ENCODE measurements at regions not wholly inside any gene's neighbourhood (a gene's known extent, or its start where the extent isn't known, plus 50 kb on each side); places are given as distances from the start of the nearest gene placed in this dataset.

DNA sequence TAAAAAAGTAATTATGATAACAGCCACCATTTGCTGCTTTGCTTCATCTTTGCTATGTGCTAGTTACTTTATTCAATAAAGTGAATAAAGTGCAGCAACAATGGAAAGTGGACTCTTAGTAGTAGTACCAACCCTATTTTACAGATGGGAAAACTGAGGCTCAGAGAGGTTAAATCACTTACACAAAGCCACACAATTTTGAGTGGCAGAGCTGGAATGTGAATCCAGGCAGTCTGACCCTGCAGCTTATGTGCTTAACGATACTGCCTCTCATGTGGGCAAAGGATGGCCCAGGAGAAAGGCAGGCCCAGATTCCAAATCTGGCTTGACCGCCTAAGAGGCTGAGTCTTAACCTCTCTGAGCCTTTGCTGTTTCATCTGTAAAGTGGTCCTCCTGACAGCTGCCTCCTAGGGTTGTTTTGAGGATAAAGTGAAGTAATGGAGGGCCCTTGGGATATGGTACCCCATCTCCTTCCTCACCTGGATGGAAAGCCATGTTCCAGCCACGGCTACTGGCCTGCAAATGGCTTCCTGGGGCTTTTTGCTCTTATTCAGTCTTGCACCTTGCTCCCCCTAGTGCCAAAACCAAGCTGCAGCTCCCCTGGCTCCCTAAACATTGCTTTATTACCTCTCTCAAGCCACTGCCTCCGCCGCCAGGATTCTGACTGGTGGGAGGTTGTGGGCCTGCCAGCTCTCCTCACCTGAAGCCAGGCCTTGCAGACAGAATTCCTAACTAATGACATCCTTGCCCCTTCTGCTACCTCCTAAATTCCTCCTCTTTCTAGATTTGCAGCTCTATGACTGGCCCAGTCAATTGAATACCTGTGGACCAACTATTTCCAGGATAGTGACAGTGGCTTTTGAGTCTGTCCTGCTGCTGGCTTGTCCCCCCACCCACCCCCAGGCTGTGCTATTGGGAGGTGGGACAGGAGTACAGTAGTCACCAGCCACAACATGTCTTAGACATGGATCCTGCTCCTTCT, 283.3 kb upstream of the PWP1 start:
- peak; percentile 27 for DNase-seq (ENCODE audit: low read depth)

DNA sequence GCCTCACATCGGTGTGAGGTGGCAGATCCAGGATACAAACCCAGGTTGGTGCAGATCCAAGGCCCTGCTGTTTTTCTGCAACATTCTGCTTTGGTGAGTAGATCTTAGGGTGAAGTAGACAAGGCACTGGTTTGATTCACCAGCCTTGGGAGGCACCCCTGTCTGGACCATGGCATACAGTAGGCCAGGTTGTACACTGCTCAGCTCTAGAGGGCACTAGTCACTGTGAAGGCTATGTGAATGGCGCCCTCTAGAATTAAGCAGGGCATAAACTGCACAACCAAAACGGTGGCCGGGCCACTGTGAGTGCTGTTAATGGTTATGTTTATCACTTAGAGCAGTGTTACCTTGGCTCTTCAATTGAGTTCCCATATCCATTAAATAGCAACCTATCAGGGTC, 280.6 kb upstream of the PWP1 start:
- no peak for DNase-seq (ENCODE audit: low read depth)

DNA sequence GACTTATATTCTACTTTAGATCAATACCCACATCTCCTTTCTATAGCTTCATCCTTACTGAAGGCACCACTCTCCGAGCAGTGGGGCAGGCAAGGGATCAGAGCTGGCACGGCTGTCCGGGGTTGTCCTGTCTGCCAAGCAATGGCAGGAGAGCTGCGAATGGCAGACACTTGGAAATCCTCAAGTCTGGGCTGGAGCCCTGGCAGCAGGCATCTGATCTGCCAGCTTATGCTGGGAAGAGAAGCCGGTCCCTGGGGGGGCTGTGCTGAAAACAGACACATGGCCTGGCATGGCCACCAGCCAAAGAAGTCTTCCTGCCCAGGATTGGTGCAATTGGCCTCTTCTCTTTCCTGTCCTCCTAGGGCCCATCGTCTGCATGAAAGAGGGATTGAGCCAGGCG, 280.2 kb upstream of the PWP1 start:
- DNase-seq (ENCODE audit: low read depth): no peak

DNA sequence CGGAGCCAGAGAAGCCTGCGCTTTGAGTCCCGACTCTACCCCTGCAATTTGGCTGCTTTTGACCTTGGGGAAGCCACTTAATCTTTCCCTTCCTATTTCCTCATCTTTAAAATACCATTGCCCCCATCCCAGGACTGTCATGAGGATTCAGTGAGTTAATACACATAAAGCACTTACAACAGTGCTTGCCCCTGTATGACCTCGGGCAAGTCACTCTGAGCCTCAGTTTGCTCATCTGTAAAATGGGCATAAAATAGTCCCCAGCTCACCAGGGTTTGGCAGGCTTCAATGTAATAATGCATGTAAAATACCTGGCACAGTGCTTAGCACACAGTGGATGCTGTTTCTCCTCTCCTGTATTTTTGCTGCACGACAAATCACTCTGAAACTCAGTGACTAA, 278.7 kb upstream of the PWP1 start:
- DNase-seq (ENCODE audit: low read depth): no peak

DNA sequence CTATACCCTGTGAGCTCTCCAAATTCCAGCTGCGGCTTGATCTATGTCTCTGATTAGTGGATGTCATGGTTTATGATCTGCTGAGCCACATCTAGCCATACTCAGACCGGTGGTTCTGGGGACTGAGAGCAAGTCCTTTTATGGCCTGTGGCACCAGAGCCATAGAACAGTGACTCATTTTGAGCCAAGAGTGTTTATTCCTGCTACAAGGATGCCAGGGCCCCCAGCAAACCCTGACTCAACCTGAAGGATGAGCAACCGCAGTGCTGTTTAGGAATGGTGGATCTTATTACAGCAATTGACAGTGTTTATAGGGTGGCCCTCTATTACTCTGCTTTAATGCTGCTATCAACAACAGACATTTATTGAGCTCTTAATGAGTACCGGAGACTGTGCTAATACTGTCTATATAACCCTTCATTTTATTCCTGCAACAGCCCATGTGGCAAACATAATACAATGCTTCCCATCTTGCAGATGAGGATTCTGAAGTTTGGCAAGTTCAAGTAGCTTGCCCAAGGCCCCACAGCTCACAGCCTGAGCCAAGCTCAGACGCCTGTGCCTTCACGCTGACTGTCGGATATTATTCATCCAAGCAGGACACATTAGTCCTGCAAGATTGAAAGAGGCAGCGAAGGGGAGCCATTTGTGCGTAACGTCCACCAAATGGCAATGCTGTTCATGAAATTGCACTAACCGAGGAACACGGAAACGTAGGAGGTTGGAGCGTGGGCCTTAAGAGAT, 273.6 kb upstream of the PWP1 start:
- DNase-seq (ENCODE audit: low read depth): no peak

DNA sequence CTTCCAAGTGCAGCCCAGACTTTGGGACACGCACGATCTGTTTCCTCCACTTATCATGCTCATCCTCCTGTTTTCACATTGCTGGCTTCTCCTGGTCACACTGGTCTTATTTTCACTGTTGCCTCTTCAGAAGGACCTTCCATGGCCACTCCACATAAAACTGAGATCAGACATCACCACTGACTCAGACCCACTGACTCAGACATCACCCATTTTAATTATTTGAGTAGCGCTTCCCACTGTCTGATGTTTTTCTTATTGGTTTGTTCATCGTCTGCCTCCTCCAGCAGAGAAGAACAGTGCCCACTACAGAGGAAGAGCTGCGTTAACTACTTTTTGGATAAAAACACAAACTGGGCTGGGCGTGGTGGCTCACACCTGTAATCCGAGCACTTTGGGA, 270.5 kb upstream of the PWP1 start:
- no peak for DNase-seq (ENCODE audit: low read depth)

DNA sequence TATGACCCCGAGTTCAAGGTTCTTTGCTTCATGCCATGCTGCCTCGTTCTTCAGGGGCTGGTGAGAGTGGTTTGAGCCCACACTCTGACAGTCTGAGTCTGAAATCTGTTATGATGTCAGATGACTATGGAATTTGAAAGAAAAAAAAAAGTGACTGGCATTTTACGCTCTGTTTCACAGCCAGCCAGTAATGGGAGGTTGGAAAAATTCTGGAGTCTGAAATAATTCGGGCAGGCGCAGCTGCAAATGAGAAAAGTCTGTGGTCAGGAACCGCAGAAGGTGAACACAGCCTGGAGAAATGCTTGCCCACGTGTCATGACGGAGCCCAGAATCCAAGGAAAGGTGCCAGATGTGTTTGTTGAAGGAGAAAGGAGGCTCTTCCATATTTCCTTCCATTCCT, 269.8 kb upstream of the PWP1 start:
- no peak for DNase-seq (ENCODE audit: low read depth)

DNA sequence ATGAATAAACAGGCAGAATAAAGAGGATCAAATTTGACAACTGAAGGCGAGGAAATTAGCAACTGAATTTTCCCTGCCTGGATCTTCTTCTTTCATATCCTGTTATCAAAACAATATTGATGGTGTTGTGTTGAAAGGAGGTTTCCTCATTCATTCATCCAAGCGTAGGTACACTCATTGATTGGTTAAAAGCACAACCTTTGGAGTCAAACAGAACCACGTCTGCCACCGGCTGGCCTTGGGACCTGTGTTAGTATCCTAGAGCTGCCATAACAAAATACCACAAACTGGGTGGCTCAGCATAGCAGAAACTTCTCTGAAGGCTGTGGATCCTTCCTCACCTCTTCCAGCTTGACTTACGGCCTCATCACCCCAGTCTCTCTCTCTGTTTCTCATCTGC, 268.6 kb upstream of the PWP1 start:
- no peak for DNase-seq (ENCODE audit: low read depth)

DNA sequence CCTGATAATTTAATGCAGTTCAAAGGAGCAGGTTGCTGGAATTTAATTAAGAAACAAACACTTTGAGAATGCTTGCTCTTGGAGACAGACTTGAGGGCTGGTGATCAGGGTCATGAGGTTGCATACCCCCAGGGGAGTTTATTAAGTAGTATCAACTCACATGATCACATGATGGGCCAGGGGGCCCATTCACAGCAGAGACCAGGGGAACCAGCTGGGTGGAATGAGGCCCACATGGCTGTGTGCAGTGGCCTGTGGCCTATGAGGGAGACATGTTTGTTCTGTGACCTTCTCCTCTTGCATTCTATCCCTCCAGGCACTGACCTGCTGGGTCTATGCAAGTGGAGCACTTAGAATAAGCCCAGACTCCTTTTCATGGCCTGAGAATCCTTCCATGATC, 266.6 kb upstream of the PWP1 start:
- DNase-seq (ENCODE audit: low read depth): no peak

DNA sequence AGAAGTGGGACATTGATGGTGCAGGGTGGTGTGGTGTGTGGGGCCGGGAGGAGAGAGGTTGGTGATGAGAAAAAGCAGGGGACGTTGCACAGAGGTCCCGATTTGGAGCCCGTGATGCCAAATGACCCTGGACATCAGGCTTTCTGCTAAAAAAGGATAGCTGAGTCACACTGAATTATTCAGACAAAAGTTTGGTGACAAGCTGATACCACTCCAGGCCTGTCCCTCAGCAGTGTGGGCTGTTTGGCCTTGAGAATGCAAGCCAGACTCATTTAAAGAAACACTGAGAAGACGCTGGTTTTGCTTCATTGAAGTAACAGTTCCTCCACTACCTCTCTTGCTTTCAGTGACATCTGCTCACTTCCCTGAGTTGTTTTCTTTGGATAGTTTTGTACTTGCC, 262.1 kb upstream of the PWP1 start:
- DNase-seq (ENCODE audit: low read depth): no peak

DNA sequence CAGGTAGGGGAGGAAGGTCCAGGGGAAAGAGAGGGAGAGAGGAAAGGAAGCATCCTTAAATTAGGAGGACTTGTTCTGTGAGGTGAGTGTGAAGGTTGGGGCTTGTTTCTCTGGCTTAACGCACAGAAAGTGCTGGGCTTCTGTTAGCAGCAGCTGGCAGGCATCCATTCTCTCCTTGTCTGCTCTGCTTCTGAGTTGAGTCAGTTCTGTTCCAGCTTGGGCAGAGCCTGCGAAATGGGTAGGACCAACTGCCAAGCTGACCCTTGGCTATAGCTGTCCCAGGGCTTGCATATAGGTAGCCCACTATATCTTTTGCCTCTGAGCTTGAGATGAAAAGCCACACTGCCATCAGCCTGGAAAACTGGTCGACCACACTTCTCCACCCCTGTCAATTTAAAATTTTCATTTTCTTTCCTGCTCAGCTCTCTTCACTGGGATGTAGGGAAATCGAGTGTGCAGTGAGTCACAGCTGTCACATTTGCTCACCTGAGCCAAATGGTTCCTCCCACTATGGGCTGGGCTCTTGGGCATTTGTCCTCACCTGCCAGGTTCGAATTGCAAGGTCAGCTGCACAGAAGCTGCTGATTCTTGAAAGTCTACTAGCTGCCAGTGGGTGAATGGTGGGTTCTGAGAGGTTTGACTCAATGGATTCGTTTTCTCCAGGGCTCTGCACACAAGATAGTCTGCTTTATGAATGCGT, 256.4 kb upstream of the PWP1 start:
- DNase-seq (ENCODE audit: low read depth): no peak

DNA sequence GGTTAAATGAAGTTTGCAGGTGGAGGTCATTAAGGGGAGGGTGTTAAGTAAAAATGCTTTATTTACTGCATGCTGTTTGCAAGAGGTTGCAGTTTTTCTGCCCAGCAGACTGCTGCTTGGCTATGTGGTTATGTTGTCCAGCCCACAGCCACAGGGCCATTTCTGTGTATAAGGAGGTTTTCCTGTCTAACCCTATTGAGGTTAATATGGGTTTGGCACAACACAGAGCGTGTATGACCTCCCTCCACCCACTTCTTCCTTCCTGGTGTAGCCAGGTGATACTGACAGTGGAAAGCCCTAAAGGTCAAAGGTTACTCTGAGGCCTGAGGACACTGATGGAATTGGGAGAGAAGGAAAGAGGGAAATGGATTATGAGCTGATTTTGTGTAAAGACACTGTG, 253.7 kb upstream of the PWP1 start:
- no peak for DNase-seq (ENCODE audit: low read depth)

DNA sequence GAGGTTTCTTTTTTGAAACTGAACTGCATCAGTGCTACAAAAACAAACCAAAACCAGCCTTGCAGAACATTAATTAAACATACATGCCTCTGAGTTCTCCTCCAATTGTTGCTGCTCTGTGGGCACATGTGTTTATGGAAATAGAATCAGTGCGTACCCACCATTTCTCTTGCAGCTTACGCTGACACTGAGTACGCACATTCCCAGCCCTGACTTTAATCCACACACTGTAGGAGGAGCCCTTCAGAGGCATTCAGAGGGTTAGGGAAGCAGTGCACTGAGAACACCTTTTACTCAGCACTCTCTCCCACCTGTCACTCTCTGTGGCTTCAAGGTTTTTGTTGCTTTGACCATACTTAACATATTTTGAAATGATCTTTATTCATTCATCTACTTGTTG, 250.5 kb upstream of the PWP1 start:
- no peak for DNase-seq (ENCODE audit: low read depth)

DNA sequence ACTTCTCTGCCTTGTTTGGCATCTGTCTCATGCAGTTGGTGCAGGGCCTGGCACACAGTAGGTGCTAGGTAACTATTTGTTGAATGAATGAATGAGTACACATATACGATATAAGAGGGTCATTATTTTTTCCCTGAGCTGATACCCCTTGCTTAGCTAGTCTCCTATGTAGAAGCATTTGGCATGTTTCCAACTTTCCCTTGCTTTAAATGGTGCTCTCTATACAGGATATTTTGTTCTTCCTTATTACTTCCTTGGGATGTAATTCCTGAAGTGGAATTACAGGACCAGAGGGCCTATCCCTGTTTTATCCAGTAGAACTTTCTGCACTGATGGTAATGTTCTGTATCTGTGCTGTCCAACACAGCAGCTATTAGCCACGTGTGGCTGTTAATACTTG, 250.1 kb upstream of the PWP1 start:
- DNase-seq (ENCODE audit: low read depth): no peak

DNA sequence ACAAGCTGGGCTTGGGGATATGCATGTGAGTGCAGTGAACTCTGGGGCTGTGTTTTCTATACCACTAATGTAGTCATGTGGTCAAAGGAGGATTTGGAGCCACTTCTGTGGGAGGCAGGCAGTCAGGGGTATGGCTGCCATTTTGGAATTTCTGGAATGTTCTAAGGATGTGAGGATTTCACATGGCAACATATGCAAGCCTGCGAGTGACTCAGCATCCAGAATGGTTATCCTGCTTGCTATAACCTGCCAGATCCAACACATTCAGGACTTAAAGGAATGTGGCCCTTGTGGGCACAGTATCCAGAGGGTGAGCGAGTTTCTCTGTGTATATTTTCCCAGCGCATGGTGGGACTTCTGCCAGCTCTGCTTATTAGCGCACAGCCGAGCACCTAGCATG, 249.2 kb upstream of the PWP1 start:
- no peak for DNase-seq (ENCODE audit: low read depth)

DNA sequence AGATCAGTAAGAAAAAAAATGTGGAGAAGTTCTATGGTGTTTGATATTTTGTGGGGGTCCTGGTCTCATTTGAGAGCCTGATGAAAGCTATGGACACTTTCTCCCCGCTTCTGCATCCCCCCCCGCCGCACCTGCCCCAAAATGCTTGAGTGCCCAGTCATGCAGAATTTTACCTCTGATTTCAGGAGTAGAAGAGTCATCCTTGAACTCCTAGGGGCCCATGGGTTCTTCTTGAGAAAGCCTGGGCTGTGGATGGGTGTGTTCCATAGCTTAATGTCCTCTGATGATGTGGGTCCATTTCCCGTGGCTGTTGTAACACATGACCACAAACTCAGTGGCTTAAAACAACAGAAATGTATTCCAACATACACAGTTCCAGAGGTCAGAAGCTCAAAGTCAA, 248.8 kb upstream of the PWP1 start:
- DNase-seq (ENCODE audit: low read depth): no peak

DNA sequence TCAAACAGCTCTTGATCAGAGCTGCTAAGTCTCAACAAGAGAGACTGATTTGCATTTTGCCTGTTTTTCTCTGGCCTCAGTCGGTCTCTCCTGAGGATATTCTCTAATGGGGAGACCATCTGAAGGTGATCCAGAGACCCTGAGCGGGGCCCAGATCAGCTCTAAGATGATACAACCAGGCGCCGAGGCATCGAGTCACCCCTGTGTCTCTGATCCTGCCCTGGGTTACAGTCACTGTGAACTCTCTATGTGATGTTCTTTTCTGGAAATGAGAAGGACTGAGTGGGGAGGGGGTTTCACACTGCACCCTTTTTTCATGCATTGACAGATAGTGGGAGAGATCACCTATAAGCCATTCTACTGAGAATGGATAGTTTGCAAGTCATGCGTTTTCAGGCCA, 247.6 kb upstream of the PWP1 start:
- DNase-seq (ENCODE audit: low read depth): no peak

DNA sequence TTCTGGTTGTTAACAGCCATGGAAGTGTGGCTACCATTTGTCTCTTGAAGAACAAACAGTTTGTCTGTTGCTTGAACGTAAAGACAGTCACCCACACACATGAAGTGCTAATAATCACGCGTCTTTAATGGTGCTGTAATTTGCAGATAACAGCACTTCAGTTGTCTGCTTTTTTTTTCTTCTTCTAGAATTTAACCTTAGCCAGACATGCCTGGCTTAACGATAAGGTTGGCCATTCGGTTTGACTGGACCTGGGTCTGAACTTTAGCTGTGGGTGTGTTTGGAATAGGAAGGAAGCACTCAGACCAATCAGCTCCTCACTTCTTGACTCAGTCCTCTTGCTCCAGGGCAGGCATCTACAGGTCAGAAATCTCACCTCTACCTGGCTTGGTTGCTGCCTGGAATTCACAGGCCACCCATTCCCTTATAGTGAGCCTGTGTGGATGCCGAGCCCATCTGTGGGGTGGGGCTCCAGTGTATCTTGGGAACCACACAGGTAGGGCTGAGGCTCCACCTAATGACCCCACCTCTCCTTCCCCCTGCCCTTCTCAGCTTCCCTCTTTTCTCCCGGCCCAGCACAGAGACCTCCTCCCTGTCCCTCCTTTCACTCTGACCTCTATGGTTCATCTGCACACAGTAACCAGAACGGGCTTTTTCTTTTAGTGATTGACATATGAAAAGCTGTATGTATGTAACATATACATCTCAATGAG, 246.4 kb upstream of the PWP1 start:
- DNase-seq (ENCODE audit: low read depth): no peak

DNA sequence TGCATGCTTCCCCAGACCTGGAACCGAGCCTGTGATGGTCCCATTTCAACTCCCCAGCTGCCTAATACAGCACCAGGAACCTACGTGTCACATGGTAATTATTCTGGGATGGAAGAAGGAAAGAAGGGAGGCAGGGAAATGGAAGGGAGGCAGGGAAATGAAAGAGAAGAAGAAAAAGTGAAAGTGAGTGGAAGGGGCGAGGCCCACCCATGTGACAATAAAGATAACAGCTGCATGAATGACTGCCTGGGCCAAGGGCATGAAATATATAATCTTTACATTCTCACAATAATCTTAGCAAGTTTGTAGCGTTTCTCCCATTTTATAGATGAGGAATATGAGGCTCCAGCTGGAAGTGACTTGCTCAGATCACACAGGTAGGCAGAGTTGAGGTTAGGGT, 245.0 kb upstream of the PWP1 start:
- DNase-seq (ENCODE audit: low read depth): no peak

DNA sequence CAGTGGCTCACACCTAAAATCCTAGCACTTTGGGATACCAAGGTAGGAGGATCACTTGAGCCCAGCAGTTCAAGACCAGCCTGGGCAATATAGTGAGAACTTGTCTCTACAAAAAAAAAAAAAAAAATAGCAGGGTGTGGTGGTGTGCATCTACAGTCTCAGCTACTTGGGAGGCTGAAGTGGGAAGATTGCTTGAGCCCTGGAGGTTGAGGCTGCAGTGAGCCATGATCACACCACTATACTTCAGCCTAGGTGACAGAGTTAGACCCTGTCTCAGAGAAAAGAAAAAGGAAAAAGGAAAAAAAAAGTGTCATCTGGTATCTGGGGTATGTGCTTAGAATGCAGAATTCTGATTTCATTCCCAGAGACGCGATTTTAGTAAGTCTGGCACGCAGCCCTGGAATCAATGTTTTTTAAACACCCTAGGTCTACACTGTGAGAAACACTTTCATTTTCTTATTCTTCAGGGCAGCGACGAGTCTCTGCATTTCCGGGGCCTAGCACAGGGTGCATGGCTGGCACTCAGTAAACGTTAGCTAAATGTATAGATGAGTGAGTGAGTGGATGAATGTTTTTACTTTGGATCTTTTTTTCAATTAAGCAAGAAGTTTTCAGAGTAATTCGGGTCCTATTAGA, 243.8 kb upstream of the PWP1 start:
- no peak for DNase-seq (ENCODE audit: low read depth)

DNA sequence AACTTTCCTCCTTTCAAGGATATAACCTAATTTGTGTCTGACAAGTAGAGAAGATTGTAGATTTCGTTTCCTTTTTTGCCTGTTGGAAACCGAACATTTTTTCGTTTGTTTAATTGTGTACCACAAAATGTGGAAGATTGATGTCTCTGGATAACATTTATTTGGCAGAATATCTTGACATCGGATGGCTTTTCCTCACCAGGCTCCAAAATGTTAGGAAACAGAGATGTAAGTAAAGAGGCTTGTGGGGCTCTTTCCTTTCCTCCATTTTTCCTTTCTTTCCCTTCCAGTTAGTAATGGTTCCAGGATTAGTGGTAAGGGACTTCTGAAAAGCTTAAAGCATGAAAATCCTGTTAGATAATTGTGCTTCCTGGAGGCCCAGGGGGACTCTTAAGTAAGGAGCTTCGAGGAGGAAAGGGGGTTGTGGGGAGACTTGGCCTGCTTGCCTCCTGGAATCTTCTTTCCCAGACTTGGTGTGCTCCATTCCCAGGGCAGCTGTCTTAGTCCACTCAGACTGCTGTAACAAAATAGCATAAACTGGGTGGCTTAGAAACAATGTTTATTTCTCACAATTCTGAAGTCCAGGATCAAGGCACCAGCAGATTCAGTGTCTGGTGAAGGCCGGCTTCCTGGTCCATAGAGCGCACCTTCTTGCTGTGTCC, 243.1 kb upstream of the PWP1 start:
- no peak for DNase-seq (ENCODE audit: low read depth)
